Memory B cell (primary cell): ENCODE measurements at regions not wholly inside any gene's neighbourhood (a gene's known extent, or its start where the extent isn't known, plus 50 kb on each side); places are given as distances from the start of the nearest gene placed in this dataset.
"Not testable (repeated sequence)": the region's sequence is repeated elsewhere in the genome, so short reads cannot be mapped to it uniquely, and the experiment has no call there.

Source experiments
- ATAC-seq: fragments of 150-1000 bp; cut with Tn5 transposase; 2 replicates; pipeline ENCODE4 v1.10.0; 2021; ENCODE audit warnings: low read depth, mild to moderate bottlenecking, moderate library complexity
- DNase-seq, 2 donors: peaks; one replicate each; pipeline ENCODE4 v3.0.0; 2022; ENCODE audit warnings: low spot score in 2 of 2
- H3K27ac Mint-ChIP-seq: one replicate; pipeline ENCODE4 v1.8.0; 2022; ENCODE audit warnings: mild to moderate bottlenecking, moderate library complexity, mixed read lengths
- H3K27me3 Mint-ChIP-seq: one replicate; pipeline ENCODE4 v1.8.0; 2022; ENCODE audit warnings: mixed read lengths
- H3K36me3 Mint-ChIP-seq: one replicate; pipeline ENCODE4 v1.8.0; 2022; ENCODE audit warnings: mild to moderate bottlenecking, mixed read lengths
- H3K4me1 Mint-ChIP-seq: one replicate; pipeline ENCODE4 v1.8.0; 2022; ENCODE audit warnings: mixed read lengths
- H3K4me3 Mint-ChIP-seq: one replicate; pipeline ENCODE4 v1.8.0; 2022; ENCODE audit warnings: mild to moderate bottlenecking, moderate library complexity, mixed read lengths
- H3K9me3 Mint-ChIP-seq: one replicate; pipeline ENCODE4 v1.8.0; 2022; ENCODE audit warnings: mixed read lengths

DNA sequence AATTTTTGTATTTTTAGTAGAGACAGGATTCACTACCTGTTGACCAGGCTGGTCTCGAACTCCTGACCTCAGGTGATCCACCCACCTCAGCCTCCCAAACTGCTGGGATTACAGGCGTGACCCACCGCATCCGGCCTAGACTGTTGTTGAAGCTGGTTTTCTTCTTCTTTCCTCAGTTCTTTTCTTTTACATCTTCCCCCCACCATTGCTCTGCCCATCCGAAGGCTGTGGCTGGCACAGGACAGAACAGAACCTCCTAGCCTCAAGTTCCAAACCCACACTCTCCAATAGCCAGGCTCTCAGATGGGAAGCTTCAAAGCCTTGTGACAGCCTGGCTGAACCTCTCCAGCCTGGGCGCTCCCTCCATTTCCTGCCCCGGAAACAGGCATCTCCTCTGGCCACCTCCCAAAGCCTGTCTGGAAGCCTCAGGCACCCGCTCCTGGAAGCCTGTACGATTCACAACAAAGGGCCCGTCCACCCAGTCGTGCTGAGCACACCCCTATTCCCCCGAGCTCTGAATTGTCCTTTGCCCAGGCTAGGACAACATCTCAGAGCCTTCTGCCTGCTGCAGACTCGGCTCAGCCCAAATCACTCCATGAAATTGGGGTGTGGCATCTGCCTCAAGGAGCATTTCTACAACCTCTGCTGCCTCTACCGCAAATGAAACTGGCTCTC is 138.1 kb upstream of the C1QTNF3 start:
- DNase-seq, H3K4me1 Mint-ChIP-seq, H3K4me3 Mint-ChIP-seq, ATAC-seq, H3K27ac Mint-ChIP-seq, H3K9me3 Mint-ChIP-seq, H3K27me3 Mint-ChIP-seq: not testable (repeated sequence)
- peaks cover 14% of the 10 kb centered on the region for H3K36me3 Mint-ChIP-seq

DNA sequence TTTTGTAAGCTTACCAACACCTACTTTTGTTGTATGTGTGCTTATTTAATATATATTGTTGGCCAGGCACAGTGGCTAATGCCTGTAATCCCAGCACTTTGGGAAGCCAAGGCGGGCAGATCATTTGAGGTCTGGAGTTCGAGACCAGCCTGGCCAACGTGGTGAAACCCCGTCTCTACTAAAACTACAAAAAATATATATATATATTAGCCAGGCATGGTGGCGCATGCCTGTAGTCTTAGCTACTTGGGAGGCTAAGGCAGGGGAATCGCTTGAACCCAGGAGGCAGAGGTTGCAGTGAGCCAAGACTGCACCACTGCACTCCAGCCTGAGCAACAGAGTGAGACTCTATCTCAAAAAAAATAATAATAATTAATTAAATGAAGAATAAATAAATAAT is 142.0 kb upstream of the C1QTNF3 start:
- not testable (repeated sequence) for H3K4me1 Mint-ChIP-seq, H3K27me3 Mint-ChIP-seq, H3K9me3 Mint-ChIP-seq, H3K4me3 Mint-ChIP-seq, H3K27ac Mint-ChIP-seq, ATAC-seq
- peaks cover 21% of the 10 kb centered on the region for H3K36me3 Mint-ChIP-seq
- peak in 1 of 2 donors; percentile 12 for DNase-seq

DNA sequence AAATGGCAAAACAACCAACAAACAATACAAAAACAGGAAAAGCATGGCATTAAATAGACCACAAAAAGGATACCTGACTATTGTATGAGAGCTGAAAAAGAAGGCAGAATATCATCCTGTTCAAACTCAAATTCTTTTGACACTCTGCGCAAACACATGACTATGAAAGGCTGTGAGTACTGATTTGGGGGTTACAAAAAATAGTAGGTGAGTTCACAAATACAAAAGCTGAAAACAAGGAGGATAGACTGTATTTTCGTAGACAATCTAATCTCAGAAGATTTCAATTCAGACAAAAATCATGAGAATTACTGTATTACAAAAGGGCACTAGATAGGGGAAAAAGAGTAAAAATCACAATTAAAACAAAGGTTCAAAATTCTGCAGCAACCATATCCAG is 142.6 kb upstream of the C1QTNF3 start:
- H3K27me3 Mint-ChIP-seq, DNase-seq, H3K27ac Mint-ChIP-seq, H3K4me3 Mint-ChIP-seq, H3K9me3 Mint-ChIP-seq, ATAC-seq, H3K4me1 Mint-ChIP-seq: not testable (repeated sequence)
- H3K36me3 Mint-ChIP-seq = peaks cover 18% of the 10 kb centered on the region

DNA sequence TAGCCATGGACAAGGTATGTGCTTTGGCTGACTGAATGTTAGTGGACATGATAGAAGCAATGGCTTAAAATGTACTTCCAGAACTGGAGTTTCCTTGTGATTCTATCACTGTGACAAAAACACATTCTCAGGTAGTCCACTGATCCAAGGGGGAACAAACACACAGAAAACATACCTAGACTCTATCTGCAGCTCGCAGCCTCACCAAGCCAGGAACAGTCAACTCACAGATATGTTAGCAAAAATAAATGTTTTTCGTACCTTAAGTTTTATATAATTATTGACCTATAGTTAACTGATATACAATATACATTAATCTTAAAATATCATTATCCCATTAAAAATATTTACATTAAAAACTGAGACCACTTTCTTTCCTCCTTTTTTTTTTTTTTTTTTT is 143.1 kb upstream of the C1QTNF3 start:
- not testable (repeated sequence) for DNase-seq, H3K27ac Mint-ChIP-seq, H3K27me3 Mint-ChIP-seq, H3K9me3 Mint-ChIP-seq, ATAC-seq, H3K4me3 Mint-ChIP-seq, H3K4me1 Mint-ChIP-seq
- peaks cover 18% of the 10 kb centered on the region for H3K36me3 Mint-ChIP-seq

DNA sequence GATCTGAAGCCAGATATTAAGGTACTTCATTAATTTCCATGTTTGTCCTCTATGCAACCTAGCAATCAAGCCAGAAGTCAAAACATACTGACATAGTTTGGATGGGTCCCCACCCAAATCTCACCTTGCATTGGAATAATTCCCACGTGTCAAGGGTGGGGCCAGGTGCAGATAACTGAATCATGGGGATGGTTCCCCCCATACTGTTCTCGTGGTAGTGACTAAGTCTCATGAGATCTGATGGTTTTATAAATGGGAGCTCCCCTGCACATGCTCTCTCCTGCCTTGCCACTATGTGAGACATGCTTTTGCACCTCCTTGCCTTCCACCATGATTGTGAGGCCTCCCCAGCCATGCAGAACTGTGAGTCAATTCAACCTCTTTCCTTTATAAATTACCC is 143.9 kb upstream of the C1QTNF3 start:
- ATAC-seq, H3K27me3 Mint-ChIP-seq, H3K4me3 Mint-ChIP-seq, H3K27ac Mint-ChIP-seq, H3K9me3 Mint-ChIP-seq, H3K4me1 Mint-ChIP-seq: not testable (repeated sequence)
- peaks cover 25% of the 10 kb centered on the region for H3K36me3 Mint-ChIP-seq
- peak in 1 of 2 donors; percentile 16 for DNase-seq

DNA sequence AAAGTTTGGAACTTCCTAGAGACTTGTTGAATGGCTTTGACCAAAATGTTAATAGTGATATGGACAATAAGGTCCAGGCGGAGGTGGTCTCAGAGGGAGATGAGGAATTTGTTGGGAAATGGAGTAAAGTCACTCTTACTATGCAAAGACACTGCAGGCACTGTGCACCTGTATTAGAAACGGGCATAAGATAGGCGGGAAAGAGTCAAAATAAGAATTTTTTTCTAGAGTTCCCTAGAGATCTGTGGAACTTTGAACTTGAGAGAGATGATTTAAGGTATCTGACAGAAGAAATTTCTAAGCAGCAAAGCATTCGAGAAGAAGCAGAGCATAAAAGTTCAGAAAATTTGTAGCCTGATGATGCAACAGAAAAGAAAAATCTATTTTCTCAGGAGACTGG is 144.4 kb upstream of the C1QTNF3 start:
- not testable (repeated sequence) for H3K27ac Mint-ChIP-seq, H3K4me1 Mint-ChIP-seq, DNase-seq, H3K27me3 Mint-ChIP-seq, ATAC-seq, H3K4me3 Mint-ChIP-seq, H3K9me3 Mint-ChIP-seq
- H3K36me3 Mint-ChIP-seq = peaks cover 29% of the 10 kb centered on the region

DNA sequence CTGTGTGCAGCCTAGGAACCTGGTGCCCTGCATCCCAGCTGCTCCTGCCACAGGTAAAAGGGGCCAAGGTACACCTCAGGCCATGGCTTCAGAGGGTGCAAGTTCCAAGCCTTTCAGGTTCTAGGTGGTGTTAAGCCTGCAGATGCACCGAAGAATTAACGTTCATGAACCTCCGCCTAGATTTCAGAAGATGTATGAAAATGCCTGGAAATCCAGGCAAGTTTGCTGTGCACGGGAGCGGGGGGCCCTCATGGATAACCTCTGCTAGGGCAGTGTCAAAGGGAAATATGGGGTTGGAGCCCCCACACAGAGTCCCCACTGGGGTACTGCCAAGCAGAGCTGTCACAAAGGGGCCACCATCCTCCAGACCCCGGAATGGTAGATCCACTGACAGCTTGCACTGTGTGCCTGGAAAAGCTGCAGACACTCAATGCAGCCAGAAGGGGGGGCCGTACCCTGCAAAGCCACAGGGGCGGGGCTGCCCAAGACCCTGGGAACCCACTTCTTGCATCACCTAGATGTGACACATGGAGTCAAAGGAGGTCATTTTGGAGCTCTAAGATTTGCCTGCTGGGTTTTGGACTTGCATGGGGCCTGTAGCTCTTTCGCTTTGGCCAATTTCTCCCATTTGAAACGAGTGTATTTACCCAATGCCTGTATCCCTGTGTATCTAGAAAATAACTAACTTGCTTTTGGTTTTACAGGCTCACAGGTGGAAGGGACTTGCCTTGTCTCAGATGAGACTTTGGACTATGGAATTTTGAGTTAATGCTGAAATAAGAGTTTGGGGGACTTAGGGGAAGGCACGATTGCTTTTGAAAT is 145.2 kb upstream of the C1QTNF3 start:
- H3K4me1 Mint-ChIP-seq, H3K9me3 Mint-ChIP-seq, H3K27ac Mint-ChIP-seq, ATAC-seq, H3K27me3 Mint-ChIP-seq, H3K4me3 Mint-ChIP-seq: not testable (repeated sequence)
- peak; percentile 47 to 66 for DNase-seq
- H3K36me3 Mint-ChIP-seq = peaks cover 31% of the 10 kb centered on the region

DNA sequence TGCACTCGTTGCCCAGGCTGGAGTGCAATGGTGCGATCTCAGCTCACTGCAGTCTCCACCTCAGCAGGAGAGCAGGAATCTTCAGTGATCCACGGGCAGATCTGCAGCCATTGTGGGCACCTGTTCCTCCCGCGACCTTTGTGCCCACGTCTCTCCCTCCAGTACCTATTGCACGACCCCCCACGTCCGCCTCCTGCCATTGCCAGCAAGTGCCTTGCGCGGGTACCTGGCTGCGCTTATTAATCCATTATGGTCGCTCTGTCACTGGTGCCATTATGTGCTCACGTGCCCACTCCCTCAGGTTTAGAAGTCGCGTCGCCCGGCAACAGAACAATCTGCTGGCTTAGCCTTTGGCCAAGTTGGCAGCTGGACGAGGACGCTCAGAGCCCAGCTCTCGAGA is 146.2 kb upstream of the C1QTNF3 start:
- peak in 1 of 2 donors; percentile 31 for DNase-seq
- ATAC-seq, H3K27me3 Mint-ChIP-seq, H3K27ac Mint-ChIP-seq, H3K4me3 Mint-ChIP-seq, H3K9me3 Mint-ChIP-seq, H3K4me1 Mint-ChIP-seq: not testable (repeated sequence)
- peaks cover 36% of the 10 kb centered on the region for H3K36me3 Mint-ChIP-seq

DNA sequence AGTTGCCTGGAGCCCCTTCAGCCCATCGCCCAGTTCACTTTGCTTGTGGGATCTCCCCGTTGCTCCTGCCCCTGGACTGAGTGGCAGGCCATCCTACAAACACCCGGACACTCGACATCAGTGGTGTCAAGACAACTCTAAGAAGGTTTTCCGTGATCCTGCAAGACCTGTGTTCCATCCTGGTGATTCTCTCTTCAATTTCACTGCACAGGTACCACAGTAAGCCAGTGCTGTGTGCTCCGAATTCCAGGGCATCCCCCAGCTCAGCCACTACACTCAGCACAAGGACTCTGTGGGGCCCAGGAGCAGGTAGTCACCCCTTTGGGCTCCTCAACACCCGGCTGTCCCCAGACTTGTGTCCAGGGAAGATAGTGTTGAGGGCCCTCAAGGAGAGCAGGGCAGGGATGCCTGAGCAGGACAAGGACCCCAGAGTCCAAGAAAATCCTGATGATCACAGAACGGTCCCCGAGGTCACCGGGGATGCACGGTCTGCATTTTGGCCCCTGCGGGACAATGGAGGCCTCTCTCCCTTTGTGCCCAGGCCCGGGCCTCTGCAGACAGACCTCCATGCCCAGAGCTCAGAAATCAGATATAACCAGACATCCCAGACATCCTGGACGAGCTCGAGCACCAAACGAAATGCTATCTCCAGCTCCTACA is 146.9 kb upstream of the C1QTNF3 start:
- not testable (repeated sequence) for H3K4me1 Mint-ChIP-seq, ATAC-seq, H3K27ac Mint-ChIP-seq, H3K9me3 Mint-ChIP-seq, H3K4me3 Mint-ChIP-seq, H3K27me3 Mint-ChIP-seq
- H3K36me3 Mint-ChIP-seq = peaks cover 36% of the 10 kb centered on the region
- peak in 1 of 2 donors; percentile 45 for DNase-seq

DNA sequence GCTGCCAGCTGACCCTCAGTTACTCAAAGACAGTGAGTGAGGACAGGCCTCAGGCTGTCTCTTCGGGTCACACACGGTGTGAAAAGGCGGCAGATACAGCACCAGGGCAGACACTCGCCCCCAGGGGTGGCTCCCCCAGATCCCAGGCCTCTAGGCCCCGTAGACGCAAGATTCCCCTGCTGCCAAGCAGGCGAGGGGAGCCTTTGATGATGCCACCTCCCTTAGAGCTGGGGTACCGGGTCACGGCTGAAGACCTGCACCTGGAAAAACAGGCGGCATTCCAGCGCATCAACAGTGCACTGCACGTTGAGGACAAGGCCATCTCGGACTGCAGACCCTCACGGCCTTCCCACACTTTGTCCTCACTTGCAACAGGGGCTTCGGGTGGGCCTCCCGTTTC is 147.5 kb upstream of the C1QTNF3 start:
- not testable (repeated sequence) for H3K27ac Mint-ChIP-seq, DNase-seq, H3K4me3 Mint-ChIP-seq, H3K9me3 Mint-ChIP-seq, H3K4me1 Mint-ChIP-seq, H3K27me3 Mint-ChIP-seq, ATAC-seq
- H3K36me3 Mint-ChIP-seq = peaks cover 36% of the 10 kb centered on the region

DNA sequence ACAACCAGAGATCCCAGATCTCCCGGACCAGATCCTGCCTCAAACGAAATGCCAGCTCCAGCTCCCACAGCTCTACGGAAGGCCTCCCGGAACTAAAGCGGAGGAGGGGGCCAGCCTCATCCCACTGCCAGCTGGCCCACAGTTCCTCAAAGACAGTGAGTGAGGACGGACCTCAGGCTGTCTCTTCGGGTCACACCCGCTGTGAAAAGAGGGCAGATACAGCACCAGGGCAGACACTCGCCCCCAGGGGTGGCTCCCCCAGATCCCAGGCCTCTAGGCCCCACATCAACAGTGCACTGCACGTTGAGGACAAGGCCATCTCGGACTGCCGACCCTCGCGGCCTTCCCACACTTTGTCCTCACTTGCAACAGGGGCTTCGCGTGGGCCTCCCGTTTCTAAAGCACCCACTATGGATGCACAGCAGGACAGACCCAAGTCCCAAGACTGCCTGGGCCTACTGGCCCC is 148.3 kb upstream of the C1QTNF3 start:
- not testable (repeated sequence) for H3K9me3 Mint-ChIP-seq, ATAC-seq, H3K4me1 Mint-ChIP-seq, H3K27ac Mint-ChIP-seq, H3K4me3 Mint-ChIP-seq, H3K27me3 Mint-ChIP-seq
- peaks cover 35% of the 10 kb centered on the region for H3K36me3 Mint-ChIP-seq
- peak in 1 of 2 donors; percentile 48 for DNase-seq

DNA sequence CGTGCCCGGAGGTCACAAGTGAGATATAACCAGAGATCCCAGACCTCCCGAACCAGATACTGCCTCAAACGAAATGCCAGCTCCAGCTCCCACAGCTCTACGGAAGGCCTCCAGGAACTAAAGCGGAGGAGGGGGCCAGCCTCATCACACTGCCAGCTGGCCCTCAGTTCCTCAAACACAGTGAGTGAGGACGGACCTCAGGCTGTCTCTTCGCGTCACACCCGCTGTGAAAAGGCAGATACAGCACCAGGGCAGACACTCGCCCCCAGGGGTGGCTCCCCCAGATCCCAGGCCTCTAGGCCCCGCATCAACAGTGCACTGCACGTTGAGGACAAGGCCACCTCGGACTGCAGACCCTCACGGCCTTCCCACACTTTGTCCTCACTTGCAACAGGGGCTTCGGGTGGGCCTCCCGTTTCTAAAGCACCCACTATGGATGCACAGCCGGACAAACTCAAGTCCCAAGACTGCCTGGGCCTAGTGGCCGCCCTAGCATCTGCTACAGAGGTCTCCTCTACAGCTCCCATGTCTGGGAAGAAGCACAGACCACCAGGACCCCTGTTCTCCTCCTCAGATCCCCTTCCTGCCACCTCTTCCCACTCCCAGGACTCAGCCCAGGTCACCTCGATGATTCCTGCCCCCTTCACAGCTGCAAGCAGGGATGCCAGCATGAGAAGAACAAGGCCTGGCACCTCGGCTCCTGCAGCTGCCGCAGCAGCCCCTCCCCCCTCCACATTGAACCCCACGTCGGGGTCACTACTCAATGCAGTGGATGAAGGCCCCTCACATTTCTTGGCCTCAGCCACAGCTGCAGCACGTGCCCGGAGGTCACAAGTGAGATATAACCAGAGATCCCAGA is 149.3 kb upstream of the C1QTNF3 start:
- H3K27ac Mint-ChIP-seq, H3K9me3 Mint-ChIP-seq, H3K4me1 Mint-ChIP-seq, ATAC-seq, H3K27me3 Mint-ChIP-seq, H3K4me3 Mint-ChIP-seq: not testable (repeated sequence)
- peak in 1 of 2 donors; percentile 49 for DNase-seq
- H3K36me3 Mint-ChIP-seq = peaks cover 32% of the 10 kb centered on the region

DNA sequence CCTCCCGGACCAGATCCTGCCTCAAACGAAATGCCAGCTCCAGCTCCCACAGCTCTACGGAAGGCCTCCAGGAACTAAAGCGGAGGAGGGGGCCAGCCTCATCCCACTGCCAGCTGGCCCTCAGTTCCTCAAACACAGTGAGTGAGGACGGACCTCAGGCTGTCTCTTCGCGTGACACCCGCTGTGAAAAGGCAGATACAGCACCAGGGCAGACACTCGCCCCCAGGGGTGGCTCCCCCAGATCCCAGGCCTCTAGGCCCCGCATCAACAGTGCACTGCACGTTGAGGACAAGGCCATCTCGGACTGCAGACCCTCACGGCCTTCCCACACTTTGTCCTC is 149.9 kb upstream of the C1QTNF3 start:
- H3K4me1 Mint-ChIP-seq, ATAC-seq, H3K27me3 Mint-ChIP-seq, H3K4me3 Mint-ChIP-seq, H3K27ac Mint-ChIP-seq, H3K9me3 Mint-ChIP-seq, DNase-seq: not testable (repeated sequence)
- H3K36me3 Mint-ChIP-seq = peaks cover 29% of the 10 kb centered on the region

DNA sequence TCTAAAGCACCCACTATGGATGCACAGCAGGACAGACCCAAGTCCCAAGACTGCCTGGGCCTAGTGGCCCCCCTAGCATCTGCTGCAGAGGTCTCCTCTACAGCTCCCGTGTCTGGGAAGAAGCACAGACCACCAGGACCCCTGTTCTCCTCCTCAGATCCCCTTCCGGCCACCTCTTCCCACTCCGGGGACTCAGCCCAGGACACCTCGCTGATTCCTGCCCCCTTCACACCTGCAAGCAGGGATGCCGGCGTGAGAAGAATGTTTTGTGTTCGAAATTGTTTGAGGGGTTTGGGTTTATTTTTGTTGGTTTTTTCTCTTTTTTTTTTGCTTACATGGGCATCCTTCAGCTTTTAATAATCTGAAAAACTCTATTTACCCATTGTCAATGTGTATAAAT is 150.3 kb upstream of the C1QTNF3 start:
- not testable (repeated sequence) for H3K4me1 Mint-ChIP-seq, H3K9me3 Mint-ChIP-seq, H3K4me3 Mint-ChIP-seq, H3K27ac Mint-ChIP-seq, H3K27me3 Mint-ChIP-seq, ATAC-seq
- DNase-seq = peak in 1 of 2 donors; percentile 29
- H3K36me3 Mint-ChIP-seq = peaks cover 27% of the 10 kb centered on the region
